GM13976 (cell line): ENCODE measurements at regions not wholly inside any gene's neighbourhood (a gene's known extent, or its start where the extent isn't known, plus 50 kb on each side); places are given as distances from the start of the nearest gene placed in this dataset.

Source experiments
- DNase-seq: peaks from one replicate; pipeline ENCODE4 v3.0.0; 2012; ENCODE audit warnings: low spot score
- in situ Hi-C: fragments of 300-500 bp; cut with MboI; formaldehyde crosslinking; loops from one replicate; pipeline ENCODE4 v1.12.0; 2022; ENCODE audit warnings: low sequenced_read_pairs, mixed read lengths, inconsistent platforms; ENCODE audit not compliant: unreplicated experiment
- TF ChIP-seq, protein P1 (sequence below): IDR thresholded peaks from 2 replicates; pipeline ENCODE4 v1.5.1; 2012; ENCODE audit warnings: borderline replicate concordance, mild to moderate bottlenecking; ENCODE audit not compliant: insufficient read depth; ENCODE audit errors: extremely low read depth, missing control alignments, control extremely low read depth

DNA sequence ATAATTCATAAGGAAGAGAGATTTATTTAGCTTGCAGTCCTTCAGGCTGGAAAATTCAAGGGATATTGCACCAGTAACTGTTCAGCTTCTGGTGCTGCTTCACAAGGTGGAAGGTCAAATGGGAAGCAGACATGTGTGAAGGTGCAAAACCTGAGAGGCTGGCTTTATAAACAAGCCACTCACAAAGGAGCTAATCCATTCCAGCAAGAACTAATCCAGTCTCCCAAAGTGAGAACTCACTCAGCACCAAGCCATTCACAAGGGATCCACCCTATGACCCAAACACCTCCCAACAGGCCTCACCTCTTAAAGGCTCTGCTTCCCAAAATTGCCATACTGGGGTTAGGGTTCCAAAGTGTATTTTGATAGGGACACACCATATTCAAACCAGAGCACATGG is 1018.4 kb upstream of the ACVR2A start:
- TF ChIP-seq, protein P1, sequence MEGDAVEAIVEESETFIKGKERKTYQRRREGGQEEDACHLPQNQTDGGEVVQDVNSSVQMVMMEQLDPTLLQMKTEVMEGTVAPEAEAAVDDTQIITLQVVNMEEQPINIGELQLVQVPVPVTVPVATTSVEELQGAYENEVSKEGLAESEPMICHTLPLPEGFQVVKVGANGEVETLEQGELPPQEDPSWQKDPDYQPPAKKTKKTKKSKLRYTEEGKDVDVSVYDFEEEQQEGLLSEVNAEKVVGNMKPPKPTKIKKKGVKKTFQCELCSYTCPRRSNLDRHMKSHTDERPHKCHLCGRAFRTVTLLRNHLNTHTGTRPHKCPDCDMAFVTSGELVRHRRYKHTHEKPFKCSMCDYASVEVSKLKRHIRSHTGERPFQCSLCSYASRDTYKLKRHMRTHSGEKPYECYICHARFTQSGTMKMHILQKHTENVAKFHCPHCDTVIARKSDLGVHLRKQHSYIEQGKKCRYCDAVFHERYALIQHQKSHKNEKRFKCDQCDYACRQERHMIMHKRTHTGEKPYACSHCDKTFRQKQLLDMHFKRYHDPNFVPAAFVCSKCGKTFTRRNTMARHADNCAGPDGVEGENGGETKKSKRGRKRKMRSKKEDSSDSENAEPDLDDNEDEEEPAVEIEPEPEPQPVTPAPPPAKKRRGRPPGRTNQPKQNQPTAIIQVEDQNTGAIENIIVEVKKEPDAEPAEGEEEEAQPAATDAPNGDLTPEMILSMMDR, result no peak
- in situ Hi-C loops, result no loop called here
- DNase-seq, result no peak

- in situ Hi-C loops, result no loop called here
- TF ChIP-seq, protein P1, result no peak
- DNase-seq, result no peak
Measured at GRCh38 chr2:146821836-146822316, 1023.0 kb upstream of the ACVR2A start.

- DNase-seq, result no peak
- in situ Hi-C loops, result no loop called here
- TF ChIP-seq, protein P1, result no peak
Measured at GRCh38 chr2:146820672-146821071, 1024.2 kb upstream of the ACVR2A start.

DNA sequence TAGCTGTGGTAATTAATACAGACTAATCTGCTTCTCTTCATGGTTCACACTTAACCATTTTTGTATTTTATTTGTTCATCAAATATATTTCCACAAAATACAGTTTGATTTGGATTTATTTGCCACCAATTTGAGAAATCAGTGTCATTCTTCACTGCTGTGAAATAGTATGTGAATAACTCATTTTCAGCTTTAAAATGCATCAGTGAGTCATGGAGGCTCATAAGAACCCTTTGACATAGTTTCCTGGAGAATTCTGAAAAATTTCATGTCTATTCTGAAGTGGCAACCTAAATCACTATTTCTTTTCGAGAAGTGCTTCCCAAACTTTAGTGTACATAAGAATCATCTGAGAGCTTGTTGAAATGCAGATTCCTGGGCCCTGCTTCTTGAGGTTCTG is 1026.7 kb upstream of the ACVR2A start:
- in situ Hi-C loops, result no loop called here
- TF ChIP-seq, protein P1, result no peak
- no peak for DNase-seq

GRCh38 chr2:146817613-146818012 is 1027.2 kb upstream of the ACVR2A start:
- TF ChIP-seq, protein P1, result no peak
- no peak for DNase-seq
- in situ Hi-C loops, result no loop called here

DNA sequence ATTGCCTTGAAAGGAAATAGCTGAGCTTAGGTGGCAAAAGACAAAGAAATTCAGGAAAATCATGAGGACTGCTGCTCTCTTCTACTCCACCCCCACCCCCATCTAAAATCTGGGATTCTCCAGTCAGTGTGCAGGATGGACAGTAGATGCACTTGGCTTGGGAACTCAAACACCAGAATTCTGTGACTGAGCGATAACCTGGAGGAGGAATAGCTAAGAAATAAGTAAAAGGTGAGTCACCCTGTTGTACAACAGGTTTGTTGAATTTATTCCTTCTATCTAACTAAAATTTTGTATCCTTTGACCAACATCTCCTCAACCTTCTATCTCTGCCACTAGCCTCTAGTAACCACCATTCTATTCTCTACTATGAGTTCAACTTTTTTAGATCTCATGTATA is 1029.9 kb upstream of the ACVR2A start:
- TF ChIP-seq, protein P1, result no peak
- no peak for DNase-seq
- in situ Hi-C loops, result no loop called here
